HG02571 (cell line): ENCODE measurements at regions not wholly inside any gene's neighbourhood (a gene's known extent, or its start where the extent isn't known, plus 50 kb on each side); places are given as distances from the start of the nearest gene placed in this dataset.
"Not testable (repeated sequence)": the region's sequence is repeated elsewhere in the genome, so short reads cannot be mapped to it uniquely, and the experiment has no call there.

Experiments
- ATAC-seq: cut with Tn5 transposase; IDR thresholded peaks from one replicate; pipeline ENCODE4 v1.9.1; 2021; ENCODE audit warnings: mild to moderate bottlenecking, moderate library complexity; ENCODE audit not compliant: unreplicated experiment

DNA sequence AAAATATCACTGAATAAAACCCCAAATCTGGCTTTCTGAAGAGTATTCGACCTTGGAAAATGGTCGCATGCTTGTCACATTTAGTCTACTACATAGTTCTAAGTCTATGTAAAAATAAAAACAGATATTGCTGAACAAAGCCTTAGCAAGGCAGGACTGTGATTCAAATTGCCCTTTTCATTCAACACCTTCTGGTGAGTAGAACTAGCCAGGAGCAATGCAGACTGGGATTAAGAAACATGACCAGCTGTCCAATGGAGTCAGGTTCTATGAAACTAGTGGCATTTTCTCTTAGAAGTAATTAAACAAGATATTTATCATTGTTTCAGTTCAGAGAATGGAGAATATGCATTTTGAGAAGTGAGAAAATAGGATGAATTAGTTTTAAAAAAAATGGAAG lies 1260.5 kb upstream of the ACVR2A start:
- no peak for ATAC-seq

DNA sequence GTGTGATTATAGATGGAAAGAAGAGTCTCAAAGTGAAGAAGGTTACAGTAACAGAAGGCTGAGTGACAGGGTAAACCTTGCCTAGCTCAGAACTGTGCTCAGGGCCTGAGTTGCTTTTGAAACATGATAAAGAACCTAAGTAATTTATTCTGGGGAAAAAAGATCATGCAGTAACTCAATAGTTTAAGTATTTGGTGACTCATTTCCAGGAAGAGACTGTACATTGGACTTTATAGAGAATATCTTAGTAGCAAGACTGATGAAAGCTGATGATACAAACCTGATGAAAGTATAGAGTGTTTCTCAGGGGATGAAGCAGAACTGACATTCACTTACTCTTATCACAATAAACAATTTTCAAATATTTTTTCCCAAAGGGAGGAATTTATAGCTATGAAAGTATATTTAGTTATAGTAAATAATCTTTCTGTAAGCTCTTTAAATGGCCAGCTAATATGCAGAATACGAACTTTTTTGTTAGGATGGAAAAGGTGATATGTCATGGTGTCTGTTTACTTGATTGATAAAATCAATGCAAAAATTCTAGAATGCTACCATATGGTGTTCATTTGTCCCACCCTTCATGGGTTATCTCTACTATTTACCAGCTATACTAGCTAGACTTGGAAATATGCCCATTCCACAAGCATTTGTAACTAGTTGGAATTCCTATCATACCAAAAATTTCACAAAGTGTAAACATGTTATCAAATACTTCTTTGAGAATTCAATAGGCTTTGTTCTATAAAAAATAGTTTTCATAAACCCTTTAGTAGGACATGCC lies 1265.5 kb upstream of the ACVR2A start:
- no peak for ATAC-seq

DNA sequence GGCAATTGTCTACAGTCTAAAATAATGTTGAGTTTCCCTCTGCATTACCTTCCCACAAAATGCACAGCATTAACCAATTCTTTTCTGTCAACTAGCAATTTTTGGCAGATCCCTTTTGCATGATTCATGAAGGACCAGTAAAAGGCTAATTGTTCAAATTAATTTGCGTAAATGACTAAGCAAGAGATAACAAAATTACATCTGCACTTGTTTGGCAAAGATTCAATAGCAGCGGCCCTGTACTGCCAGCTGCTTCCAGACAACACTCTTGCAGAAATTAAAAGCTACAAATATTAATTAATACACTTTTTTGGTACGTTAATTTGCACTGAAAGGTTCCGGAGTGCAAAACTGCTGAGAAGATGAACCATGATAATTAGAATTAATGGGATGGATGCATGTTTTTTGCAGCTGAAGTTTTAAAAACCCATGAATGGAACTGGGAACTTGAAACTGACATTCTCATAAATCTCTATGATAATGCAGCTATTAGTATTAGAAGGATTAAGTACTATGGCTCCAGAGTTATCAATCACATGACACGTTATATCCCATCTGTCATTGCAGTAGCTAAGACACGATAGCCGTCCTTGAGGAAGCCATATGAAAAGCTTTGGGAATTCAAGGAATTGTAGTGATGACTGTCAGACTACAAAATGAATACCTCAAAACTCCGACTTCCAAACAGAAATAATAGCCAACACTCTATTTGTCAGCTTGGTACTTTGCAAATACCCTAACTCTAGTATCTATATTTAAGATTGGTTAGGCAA lies 1268.3 kb upstream of the ACVR2A start:
- ATAC-seq = no peak

DNA sequence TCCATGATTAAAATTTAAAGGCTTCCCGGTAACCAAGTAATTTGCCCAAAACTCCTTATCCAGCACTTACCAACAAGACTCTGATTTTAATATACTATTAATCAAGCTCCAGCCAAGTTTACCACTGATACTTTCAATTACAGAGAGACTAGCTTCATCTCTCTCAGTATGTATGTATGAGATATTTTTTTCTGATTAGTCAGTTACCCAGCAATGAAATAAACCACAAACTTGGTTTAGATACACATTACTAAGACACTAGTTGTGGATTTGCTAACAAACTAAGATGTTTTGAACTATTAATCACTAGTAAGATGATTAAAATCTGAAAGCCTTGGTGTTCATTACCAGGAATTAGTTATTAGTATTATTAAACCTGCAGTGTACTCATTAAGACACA lies 1272.2 kb upstream of the ACVR2A start:
- no peak for ATAC-seq

DNA sequence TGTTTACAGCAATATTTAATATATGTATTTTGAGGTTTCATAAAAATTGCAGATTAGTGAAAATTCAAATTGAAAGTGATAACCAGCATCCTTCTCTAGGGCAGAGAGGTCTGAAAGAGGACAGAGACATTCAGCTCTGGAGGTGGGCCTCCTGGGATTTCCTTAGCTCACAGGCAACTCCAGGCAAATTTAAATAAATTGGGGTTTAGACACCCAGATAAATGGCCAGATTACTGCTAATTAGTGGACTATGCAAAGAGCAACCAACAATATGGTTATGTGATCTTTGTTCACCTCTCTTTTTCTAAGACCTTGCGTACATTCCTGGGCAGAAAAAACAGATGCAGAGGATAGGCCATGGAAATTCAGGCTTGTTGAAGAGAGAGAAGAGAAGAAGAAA lies 1282.8 kb upstream of the ACVR2A start:
- no peak for ATAC-seq

DNA sequence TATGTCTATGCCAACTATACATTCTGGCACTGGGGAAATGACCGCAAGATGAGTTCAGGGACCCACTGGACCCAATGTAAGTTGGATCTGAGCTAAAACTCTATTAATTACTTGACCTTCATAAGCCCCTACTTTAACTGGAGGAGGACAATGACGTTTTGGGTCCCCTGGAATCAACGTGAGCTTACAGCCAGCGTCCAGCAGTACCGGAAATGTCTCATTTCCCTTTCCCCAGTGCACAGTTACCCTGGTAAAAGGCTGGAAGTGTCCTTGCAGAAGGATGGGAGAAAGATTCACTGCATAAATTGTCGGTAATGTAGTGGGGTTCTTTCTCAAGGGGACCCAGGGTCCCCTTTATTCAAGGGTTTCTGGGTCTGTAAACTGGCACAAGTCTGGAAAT lies 1297.6 kb upstream of the ACVR2A start:
- ATAC-seq = no peak

DNA sequence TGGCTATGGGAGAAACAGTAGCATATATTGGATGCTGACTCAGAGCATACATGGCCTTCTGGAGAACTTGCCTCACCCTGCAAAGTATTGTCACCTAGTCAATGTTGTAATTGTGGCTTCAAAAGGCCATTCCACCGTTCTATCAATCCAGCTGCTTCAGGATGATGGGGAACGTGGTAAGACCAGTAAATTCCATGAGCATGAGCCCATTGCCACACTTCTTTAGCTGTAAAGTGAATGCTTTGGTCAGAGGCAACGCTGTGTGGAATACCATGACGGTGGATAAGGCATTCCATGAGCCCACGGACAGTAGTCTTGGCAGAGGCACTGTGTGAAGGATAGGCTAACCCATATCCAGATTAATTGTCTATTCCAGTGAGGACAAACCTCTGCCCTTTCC lies 1300.1 kb upstream of the ACVR2A start:
- ATAC-seq = no peak

DNA sequence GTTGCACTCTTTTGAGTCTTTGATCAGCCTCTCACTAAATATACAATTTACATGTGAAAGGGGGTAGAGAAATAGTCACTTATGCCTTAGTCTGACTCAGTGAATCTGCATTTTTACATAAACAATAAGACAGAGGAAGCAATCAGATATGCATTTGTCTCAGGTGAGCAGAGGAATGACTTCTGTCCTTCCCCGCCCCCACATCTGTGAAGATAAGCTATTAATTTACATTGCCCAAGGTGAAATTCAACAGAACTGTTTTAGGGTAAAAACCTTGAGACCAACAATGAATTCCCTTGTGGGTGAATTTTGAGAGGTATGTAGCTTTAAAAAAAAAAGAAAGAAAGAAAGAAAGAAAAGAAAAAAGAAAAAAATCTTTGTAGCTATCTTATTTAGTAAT lies 1302.9 kb upstream of the ACVR2A start:
- ATAC-seq = no peak

DNA sequence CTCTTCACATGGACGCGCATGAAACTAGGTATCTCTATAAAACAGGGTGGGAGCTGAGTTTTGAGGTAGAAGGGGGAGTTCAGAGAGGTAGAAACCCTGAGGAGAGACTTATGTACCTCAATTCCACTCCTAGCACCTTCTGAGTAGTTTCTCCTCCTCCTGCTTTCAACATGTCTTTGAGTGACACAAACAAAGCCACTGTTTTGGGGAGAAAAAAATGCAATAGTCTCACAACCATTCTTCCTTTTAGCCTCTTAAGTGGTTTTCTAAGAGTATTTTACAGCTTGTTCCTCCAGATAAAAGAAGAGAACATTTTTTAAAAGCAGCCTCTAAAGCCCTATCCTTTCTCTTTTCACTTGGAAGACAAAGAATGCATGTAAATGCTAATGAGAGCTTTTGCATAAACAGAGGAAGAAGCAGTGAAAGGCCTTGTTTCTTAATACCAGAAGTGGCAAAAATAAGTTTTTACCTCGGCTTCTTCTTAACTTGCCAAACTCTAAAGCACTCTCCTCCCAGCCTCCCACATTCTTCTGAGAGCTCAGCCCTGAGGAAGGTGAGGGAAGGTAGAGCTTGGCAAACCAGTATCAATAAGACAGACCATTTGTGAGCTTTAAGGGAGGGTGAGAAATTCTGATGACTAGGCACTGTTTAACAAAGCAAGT lies 1304.4 kb upstream of the ACVR2A start:
- no peak for ATAC-seq

DNA sequence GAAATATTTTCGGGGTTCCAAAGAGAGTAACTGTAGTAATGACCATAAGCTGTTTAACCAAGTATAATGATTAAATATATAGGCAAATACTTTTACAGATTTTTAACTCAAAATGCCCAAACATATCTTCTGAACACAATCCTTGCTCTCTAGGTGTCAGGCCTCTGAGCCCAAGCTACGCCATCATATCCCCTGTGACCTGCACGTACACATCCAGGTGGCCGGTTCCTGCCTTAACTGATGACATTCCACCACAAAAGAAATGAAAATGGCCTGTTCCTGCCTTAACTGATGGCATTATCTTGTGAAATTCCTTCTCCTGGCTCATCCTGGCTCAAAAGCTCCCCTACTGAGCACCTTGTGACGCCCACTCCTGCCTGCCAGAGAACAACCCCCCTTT lies 1305.1 kb upstream of the ACVR2A start:
- ATAC-seq = not testable (repeated sequence)

DNA sequence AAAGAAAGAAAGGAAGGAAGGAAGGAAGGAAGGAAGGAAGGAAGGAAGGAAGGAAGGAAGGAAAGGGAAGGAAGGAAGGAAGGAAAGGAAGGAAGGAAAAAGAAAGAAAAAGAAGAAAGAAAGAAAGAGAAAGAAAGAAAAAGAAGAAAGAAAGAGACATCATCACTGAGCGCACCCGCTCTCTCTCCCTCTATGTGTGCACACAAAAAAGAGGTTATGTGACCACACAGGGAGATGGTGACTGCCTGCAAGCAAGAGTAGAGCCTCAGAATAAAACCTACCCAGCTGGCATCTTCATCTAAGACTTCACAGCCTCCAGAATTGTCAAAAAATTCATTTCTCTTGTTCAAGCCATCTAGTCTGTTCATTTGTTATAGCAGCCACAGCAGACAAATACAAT lies 1307.4 kb upstream of the ACVR2A start:
- ATAC-seq = no peak

DNA sequence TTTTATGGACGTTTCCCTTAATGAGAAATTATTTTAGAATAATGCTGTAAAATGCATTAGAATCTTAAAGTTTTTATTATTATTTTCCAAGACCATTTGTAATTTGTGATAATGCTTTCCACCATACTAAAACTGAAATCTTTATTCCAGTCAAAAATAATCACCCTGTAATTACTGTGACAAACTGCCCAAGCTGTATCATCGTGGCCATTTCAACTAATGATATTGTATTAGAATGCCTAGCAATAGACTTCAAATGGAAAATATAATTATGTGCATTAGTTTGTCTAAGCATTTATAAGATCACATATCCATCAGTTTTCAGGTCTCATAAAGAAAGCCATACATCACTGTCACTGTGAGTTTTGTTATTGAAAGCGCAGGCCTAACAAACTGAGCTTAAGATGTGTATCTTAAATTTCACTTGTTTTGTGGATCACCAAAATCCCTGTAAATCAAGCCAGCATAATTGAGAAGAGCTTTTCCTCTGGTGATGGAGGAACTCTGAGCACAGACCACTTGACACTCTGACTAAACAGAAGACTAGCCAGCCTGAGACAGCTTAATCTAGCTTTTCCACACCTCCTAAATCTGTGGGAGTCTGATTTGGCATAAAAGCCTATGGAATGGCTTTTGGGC lies 1312.2 kb upstream of the ACVR2A start:
- no peak for ATAC-seq

DNA sequence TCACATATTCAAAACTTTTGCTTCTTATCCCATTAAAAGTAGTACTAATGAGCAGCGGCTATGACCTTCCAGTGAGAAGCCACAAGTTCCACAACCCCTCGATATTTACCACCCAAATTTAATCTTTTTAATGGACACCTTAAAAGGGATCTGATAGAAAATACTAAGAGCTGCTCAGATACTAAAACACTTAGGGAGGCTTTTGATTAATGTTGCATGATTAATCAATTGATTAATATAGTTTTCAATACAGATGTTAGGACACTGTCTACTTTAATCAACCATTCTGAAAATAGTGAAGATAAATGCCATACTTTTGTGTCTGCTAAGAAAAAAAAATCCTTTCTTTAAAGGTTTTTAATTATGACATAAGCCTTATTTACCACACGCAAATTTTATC lies 1312.8 kb upstream of the ACVR2A start:
- ATAC-seq = no peak

DNA sequence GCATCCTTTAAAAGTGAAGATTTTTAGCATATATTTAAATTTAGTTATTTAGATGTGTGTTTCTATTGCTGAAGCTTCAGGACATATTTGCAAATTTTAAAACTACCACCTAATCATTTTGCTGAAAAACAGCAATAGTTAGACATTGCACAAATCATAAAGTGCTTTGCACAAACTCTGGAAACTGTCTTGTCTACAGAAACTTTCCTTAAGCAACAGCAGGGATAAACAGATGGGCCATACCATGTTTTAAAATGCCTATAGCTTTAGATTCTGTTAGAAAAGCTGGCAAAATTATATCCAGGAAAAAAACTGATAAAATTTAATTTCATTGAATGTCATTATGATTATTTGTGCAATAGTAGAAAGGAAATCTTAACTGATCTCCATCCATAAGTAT lies 1313.9 kb upstream of the ACVR2A start:
- ATAC-seq = no peak

DNA sequence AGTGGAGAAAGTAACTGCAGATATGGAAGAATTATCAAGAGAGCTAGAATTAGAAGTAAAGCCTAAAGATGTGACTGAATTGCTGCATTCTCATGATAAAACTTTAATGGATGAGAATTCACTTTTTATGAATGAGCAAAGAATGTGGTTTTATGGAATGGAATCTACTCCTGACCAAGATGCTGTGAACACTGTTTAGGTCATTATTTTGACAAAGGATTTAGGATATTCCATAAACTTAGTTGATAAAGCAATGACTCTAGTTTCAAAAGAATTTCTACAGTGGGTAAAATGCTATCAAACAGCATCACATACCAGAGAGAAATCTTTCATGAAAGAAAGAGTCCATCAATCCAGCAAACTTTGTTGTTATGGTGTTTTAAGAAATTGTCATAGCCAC lies 1317.7 kb upstream of the ACVR2A start:
- ATAC-seq = no peak

DNA sequence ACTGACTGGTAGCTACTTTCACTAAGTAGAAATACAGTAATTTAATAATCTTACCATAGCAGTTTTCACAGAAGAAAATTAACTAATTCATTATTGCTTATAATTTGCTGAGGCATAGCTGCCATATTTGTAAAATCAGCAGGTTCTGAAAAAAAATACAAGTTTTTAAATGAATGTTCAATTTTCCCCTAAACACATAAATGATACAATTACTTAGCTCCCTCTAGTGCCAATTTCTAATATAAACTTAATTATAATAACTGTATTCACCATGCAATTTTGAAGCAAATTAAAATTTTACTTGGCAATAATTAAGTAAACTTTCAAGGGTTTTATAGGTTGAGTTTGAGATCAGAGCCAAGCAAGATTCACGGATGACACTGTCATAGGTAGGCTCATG lies 1321.6 kb upstream of the ACVR2A start:
- ATAC-seq = no peak

DNA sequence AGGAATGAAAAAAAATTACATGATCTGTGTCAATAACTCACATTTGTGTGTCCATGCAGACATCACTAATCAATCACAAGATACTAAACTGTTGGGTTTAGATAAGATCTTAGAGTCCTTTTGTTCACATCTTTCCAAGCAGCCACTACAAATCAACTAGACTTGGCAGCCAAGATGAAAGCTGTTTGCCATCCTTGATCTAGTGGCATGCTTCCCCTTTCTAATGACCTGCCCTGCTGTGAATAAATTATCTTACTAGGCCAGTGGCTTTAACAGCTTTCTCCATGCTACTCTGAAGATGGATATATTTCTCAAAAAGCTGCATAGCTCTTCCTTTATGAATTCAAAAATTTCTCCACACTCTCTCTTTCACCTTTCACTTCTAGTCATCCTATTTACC lies 1338.0 kb upstream of the ACVR2A start:
- ATAC-seq = no peak

DNA sequence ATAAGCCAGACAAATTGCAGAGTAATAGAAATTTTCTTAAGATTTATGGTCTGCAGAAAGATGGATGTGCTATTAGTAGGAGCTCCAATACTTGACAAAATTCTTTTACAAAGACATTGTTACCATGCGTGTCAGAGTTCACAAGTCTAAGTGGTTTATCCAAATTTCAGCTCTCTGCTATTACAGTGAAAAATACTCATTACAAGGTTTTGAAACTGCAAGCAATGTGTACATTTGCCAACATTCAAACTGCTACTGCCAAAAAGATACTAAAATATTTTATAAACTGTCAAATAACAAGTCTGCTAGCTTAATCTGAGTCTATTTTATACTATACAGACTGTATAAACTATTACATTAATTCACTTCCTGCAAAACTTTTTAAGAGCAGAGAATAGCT lies 1341.5 kb upstream of the ACVR2A start:
- no peak for ATAC-seq

DNA sequence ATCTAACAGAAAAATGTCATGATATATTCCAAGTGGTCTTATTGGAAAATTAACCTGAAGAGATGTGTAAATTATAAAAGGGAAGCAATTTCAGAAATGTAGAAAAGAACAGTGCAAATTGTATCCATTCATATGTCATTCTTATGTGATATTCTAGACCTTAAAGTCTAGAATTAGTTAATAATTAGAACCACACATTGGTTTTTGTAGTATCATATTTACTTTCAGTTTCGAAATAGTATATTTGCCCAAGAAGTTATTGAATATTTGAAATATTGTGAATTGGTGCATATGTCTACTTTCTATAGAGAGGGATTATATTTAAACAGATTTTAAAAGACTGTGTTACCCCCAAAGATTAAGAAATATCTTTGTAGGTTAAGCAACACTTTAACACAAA lies 1348.6 kb upstream of the ACVR2A start:
- ATAC-seq = no peak

DNA sequence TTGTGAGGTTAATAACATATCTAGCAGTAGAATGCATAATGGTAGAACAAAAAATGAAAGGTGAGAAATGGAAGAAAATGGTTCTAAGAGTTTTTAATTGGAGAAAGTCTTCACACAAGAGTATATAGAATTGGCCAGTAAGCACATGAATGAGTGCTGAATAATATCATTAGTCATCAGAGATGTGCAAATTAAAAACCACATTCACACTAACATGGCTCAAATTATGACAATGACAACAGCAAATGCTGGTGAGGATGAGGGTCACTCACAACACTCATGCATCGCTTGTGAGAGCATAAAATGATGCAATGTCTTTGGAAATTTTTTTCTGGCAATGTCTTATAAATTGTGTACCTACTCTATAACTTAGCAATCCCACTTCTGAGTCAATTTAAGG lies 1355.4 kb upstream of the ACVR2A start:
- ATAC-seq = no peak

DNA sequence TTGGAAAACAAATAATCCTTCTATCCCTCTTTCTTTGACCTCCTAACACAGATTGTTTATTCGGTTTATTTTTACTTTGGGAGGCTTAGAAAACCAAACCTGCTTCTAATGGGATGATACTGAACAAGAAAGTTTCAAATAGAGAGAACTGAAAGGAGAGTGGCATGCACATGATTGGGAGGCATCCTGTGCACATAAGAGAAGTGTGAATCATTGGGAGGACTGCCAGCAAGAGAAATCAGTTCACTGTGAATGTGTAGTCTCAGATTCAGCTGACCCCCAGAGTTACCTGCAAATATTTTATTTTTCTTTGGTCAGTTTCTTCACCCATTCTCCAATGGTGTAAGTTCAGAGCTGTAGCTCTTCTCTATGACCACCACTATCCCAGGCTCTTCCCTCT lies 1363.2 kb upstream of the ACVR2A start:
- ATAC-seq = no peak

DNA sequence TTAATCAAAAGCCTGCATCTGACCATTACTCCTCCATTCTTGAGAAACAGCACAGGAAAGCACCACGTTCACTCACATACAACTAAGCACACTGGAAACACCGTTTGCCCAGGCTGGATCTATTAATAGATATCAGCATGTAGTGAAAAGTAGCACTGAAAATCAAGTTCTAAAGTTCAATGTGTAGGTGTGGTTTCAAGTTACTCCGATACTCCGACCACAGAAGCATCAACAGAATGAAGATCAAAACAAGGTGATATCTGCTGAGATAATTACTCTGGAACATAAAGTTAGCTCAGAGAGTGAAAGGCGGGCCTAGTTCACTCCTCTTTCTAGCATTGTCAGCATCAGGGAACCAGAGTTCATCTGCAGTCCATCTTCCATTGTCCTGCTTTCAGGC lies 1367.4 kb upstream of the ACVR2A start:
- ATAC-seq = peak; percentile 39
